NCI-H2227 (cell line): ENCODE measurements at regions not wholly inside any gene's neighbourhood (a gene's known extent, or its start where the extent isn't known, plus 50 kb on each side); places are given as distances from the start of the nearest gene placed in this dataset.
A peak's percentile ranks its signal among the peaks of the same experiment; 100 is the strongest.
"Not testable (repeated sequence)": the region's sequence is repeated elsewhere in the genome, so short reads cannot be mapped to it uniquely, and the experiment has no call there.

Experiments
- DNase-seq: peaks from one replicate; lab custom pipeline; 2025; ENCODE audit not compliant: unreplicated experiment; lab: John Stamatoyannopoulos, UW

GRCh38 chr2:150371044-150371818, 116.2 kb downstream of the RND3 start:
- DNase-seq, result no peak

GRCh38 chr2:150370561-150370960, 116.9 kb downstream of the RND3 start:
- DNase-seq, result no peak

GRCh38 chr2:150369862-150370261, 117.6 kb downstream of the RND3 start:
- DNase-seq, result no peak

GRCh38 chr2:150358468-150358807, 129.0 kb downstream of the RND3 start:
- no peak for DNase-seq

- DNase-seq, result no peak
Measured at GRCh38 chr2:150357770-150358467, 129.5 kb downstream of the RND3 start.

GRCh38 chr2:150355440-150355839, 132.0 kb downstream of the RND3 start:
- no peak for DNase-seq

GRCh38 chr2:150353376-150353775, 134.1 kb downstream of the RND3 start:
- no peak for DNase-seq

GRCh38 chr2:150351922-150352321, 135.5 kb downstream of the RND3 start:
- DNase-seq, result no peak

- DNase-seq, result no peak
Measured at GRCh38 chr2:150350500-150350899, 137.0 kb downstream of the RND3 start.

GRCh38 chr2:150346806-150347205, 140.7 kb downstream of the RND3 start:
- DNase-seq, result no peak

- no peak for DNase-seq
Measured at GRCh38 chr2:150341982-150342680, 145.3 kb downstream of the RND3 start.

GRCh38 chr2:150339951-150340350, 147.5 kb downstream of the RND3 start:
- no peak for DNase-seq

GRCh38 chr2:150339282-150339681, 148.2 kb downstream of the RND3 start:
- no peak for DNase-seq

GRCh38 chr2:150335596-150335995, 151.9 kb downstream of the RND3 start:
- no peak for DNase-seq

GRCh38 chr2:150332383-150332782, 155.1 kb downstream of the RND3 start:
- no peak for DNase-seq

GRCh38 chr2:150327564-150328489, 159.6 kb downstream of the RND3 start:
- DNase-seq, result peak; percentile 52

- no peak for DNase-seq
Measured at GRCh38 chr2:150325656-150326314, 161.7 kb downstream of the RND3 start.

GRCh38 chr2:150323071-150323470, 164.4 kb downstream of the RND3 start:
- not testable (repeated sequence) for DNase-seq

GRCh38 chr2:150320608-150321007, 166.9 kb downstream of the RND3 start:
- DNase-seq, result no peak
